ENCODE measurements at regions not wholly inside any gene's neighbourhood (a gene's known extent, or its start where the extent isn't known, plus 50 kb on each side); places are given as distances from the start of the nearest gene placed in this dataset.

- TF ChIP-seq, protein P1, sequence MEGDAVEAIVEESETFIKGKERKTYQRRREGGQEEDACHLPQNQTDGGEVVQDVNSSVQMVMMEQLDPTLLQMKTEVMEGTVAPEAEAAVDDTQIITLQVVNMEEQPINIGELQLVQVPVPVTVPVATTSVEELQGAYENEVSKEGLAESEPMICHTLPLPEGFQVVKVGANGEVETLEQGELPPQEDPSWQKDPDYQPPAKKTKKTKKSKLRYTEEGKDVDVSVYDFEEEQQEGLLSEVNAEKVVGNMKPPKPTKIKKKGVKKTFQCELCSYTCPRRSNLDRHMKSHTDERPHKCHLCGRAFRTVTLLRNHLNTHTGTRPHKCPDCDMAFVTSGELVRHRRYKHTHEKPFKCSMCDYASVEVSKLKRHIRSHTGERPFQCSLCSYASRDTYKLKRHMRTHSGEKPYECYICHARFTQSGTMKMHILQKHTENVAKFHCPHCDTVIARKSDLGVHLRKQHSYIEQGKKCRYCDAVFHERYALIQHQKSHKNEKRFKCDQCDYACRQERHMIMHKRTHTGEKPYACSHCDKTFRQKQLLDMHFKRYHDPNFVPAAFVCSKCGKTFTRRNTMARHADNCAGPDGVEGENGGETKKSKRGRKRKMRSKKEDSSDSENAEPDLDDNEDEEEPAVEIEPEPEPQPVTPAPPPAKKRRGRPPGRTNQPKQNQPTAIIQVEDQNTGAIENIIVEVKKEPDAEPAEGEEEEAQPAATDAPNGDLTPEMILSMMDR (IDR thresholded peaks at IDR 0.05; ENCODE audit: control extremely low read depth in 1 of 3, insufficient read depth in 1 of 3, low read depth in 1 of 3, low read length in 3 of 3) = no peak
- no peak for TF ChIP-seq PHF8 (conservative IDR thresholded peaks at IDR 0.05; ENCODE audit: low read depth, low read length)
- no peak for TF ChIP-seq SP1 (IDR thresholded peaks at IDR 0.05; ENCODE audit: low read depth, low read length)
Measured at GRCh38 chr6:150544793-150545192, 54.9 kb upstream of the PLEKHG1 start (continued).

Measured in H1 (cell line).